DOHH2 (cell line): ENCODE measurements at regions not wholly inside any gene's neighbourhood (a gene's known extent, or its start where the extent isn't known, plus 50 kb on each side); places are given as distances from the start of the nearest gene placed in this dataset.
"Not testable (repeated sequence)": the region's sequence is repeated elsewhere in the genome, so short reads cannot be mapped to it uniquely, and the experiment has no call there.

ENCODE experiments used
- EZH2phosphoT487 ChIP-seq: fragments of 200-600 bp; sonication (generic); IDR thresholded peaks from 2 replicates; pipeline ENCODE4 v1.6.1; 2017; ENCODE audit warnings: borderline replicate concordance, mild to moderate bottlenecking, antibody characterized with exemption, low read length, moderate library complexity, mixed read lengths
- TF ChIP-seq, protein P1 (sequence below): fragments of 200-600 bp; sonication (generic); IDR thresholded peaks from one replicate; pipeline ENCODE4 v1.5.1; 2014; ENCODE audit warnings: antibody characterized with exemption, mild to moderate bottlenecking, low read depth, low read length; ENCODE audit not compliant: poor library complexity, severe bottlenecking

- TF ChIP-seq, protein P1, sequence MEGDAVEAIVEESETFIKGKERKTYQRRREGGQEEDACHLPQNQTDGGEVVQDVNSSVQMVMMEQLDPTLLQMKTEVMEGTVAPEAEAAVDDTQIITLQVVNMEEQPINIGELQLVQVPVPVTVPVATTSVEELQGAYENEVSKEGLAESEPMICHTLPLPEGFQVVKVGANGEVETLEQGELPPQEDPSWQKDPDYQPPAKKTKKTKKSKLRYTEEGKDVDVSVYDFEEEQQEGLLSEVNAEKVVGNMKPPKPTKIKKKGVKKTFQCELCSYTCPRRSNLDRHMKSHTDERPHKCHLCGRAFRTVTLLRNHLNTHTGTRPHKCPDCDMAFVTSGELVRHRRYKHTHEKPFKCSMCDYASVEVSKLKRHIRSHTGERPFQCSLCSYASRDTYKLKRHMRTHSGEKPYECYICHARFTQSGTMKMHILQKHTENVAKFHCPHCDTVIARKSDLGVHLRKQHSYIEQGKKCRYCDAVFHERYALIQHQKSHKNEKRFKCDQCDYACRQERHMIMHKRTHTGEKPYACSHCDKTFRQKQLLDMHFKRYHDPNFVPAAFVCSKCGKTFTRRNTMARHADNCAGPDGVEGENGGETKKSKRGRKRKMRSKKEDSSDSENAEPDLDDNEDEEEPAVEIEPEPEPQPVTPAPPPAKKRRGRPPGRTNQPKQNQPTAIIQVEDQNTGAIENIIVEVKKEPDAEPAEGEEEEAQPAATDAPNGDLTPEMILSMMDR = not testable (repeated sequence)
- TF ChIP-seq EZH2phosphoT487 = not testable (repeated sequence)
Observed at GRCh38 chr6:21282360-21282759, 311.2 kb upstream of the SOX4 start.
